HCT116 (cell line): ENCODE measurements at regions not wholly inside any gene's neighbourhood (a gene's known extent, or its start where the extent isn't known, plus 50 kb on each side); places are given as distances from the start of the nearest gene placed in this dataset.

Experiments used
- ATAC-seq: fragments of 200-7000 bp; cut with Tn5 transposase; 2 replicates; pipeline ENCODE4 v1.9.1; 2020; ENCODE audit warnings: mild to moderate bottlenecking, moderate library complexity
- BruUV-seq: library from RNA; stranded (reverse); fragments of 400-500 nt; replicated peaks from 2 replicates; lab custom pipeline; 2021; lab: Mats Ljungman, UMichigan
- CTCF ChIA-PET: fragments of 300-600 bp; sonication (Branson Sonifier 250); formaldehyde crosslinking; loops from one replicate; lab custom pipeline; 2021; ENCODE audit warnings: antibody characterized with exemption; lab: Charles Lee
- POLR2A ChIA-PET: fragments of 300-600, 350-600 bp; sonication (Branson Sonifier 250); formaldehyde crosslinking; loops from one replicate; lab custom pipeline; 2021; ENCODE audit warnings: antibody characterized with exemption; lab: Charles Lee
- RAD21 ChIA-PET, 2 experiments: fragments of 300-600 bp; sonication (Branson Sonifier 250); formaldehyde crosslinking; loops; one replicate each; lab custom pipeline; 2023; ENCODE audit warnings: low total read pairs in 2 of 2; ENCODE audit not compliant: uncharacterized antibody in 2 of 2, unreplicated experiment in 2 of 2, low non-redundant PET in 1 of 2; lab: Charles Lee
- DNase-seq: peaks from one replicate; pipeline ENCODE4 v3.0.0-alpha.2; 2010; ENCODE audit warnings: low read depth, low spot score
- H2AFZ ChIP-seq: fragments of 200-600 bp; shearing (Covaris generic), sonication (generic); 2 replicates; pipeline ENCODE4 v1.6.1; 2017; ENCODE audit warnings: low read depth, mixed run types, mixed read lengths, antibody characterized with exemption, low read length; ENCODE audit not compliant: poor library complexity, severe bottlenecking
- H3K27ac ChIP-seq: 2 replicates; pipeline ENCODE4 v1.5.1; 2012; ENCODE audit warnings: low read depth, low read length
- H3K27me3 ChIP-seq: fragments of 200-600 bp; sonication (generic); 2 replicates; pipeline ENCODE4 v1.6.1; 2016; ENCODE audit warnings: mixed run types, low read length, mixed read lengths; ENCODE audit not compliant: insufficient read depth
- H3K36me3 ChIP-seq, 2 experiments: fragments of 200-500 bp in 1 of 2; fragments of 200-600 bp in 1 of 2; sonication (Bioruptor generic) in 1 of 2; sonication (generic) in 1 of 2; 2 replicates each; pipeline versions ENCODE4 v1.5.1 to v1.6.1; 2014 to 2016; ENCODE audit warnings: low read length in 2 of 2, inconsistent platforms in 1 of 2, mixed read lengths in 1 of 2, mixed run types in 1 of 2; ENCODE audit not compliant: insufficient read depth in 2 of 2, control insufficient read depth in 1 of 2
- H3K4me1 ChIP-seq, 2 experiments: fragments of 200-600 bp in 1 of 2; sonication (generic) in 1 of 2; 2 replicates each; pipeline versions ENCODE4 v1.5.1 to v1.6.1; 2012 to 2017; ENCODE audit warnings: low read length in 2 of 2, inconsistent platforms in 1 of 2, mild to moderate bottlenecking in 1 of 2, mixed read lengths in 1 of 2, mixed run types in 1 of 2, moderate library complexity in 1 of 2; ENCODE audit not compliant: insufficient read depth in 2 of 2, control insufficient read depth in 1 of 2
- H3K4me2 ChIP-seq: fragments of 200-600 bp; sonication (generic); 2 replicates; pipeline ENCODE4 v1.6.1; 2017; ENCODE audit warnings: mixed run types, low read length, mixed read lengths
- H3K4me3 ChIP-seq, 2 experiments: fragments of 200-600 bp in 1 of 2; sonication (generic) in 1 of 2; replicated peaks in 1 of 2; 2 replicates each; pipeline ENCODE4 v1.5.1; 2011 to 2016; ENCODE audit warnings: low read length in 2 of 2, control low read depth in 1 of 2, low read depth in 1 of 2, mild to moderate bottlenecking in 1 of 2, mixed read lengths in 1 of 2, mixed run types in 1 of 2
- H3K79me2 ChIP-seq: fragments of 200-600 bp; sonication (generic); 2 replicates; pipeline ENCODE4 v1.6.1; 2017; ENCODE audit warnings: mild to moderate bottlenecking, mixed run types, low read length, moderate library complexity, mixed read lengths; ENCODE audit not compliant: insufficient read depth
- H3K9ac ChIP-seq: fragments of 200-600 bp; sonication (generic); 2 replicates; pipeline ENCODE4 v1.6.1; 2016; ENCODE audit warnings: low read length, mixed read lengths
- H3K9me2 ChIP-seq: fragments of 200-600 bp; sonication (generic), shearing (Covaris generic); 2 replicates; pipeline ENCODE4 v1.6.1; 2017; ENCODE audit warnings: mixed run types, mild to moderate bottlenecking, moderate library complexity; ENCODE audit not compliant: insufficient read depth
- H3K9me3 ChIP-seq, 2 experiments: fragments of 200-500 bp in 1 of 2; fragments of 200-600 bp in 1 of 2; sonication (Bioruptor generic) in 1 of 2; sonication (generic) in 1 of 2; 2 replicates each; pipeline ENCODE4 v1.6.1; 2014 to 2017; ENCODE audit warnings: low read length in 2 of 2, mixed read lengths in 2 of 2, inconsistent platforms in 1 of 2, low read depth in 1 of 2, mild to moderate bottlenecking in 1 of 2, mixed run types in 1 of 2, moderate library complexity in 1 of 2; ENCODE audit not compliant: control insufficient read depth in 1 of 2, insufficient read depth in 1 of 2
- H4K20me1 ChIP-seq: fragments of 200-600 bp; sonication (generic), shearing (Covaris generic); 2 replicates; pipeline ENCODE4 v1.6.1; 2017; ENCODE audit warnings: mixed run types, mild to moderate bottlenecking, moderate library complexity; ENCODE audit not compliant: insufficient read depth
- CBX3 ChIP-seq: IDR thresholded peaks from 2 replicates; pipeline ENCODE4 v1.6.1; 2012; ENCODE audit warnings: low read depth
- CTCF ChIP-seq, 3 experiments: fragments of 200-600 bp in 1 of 3; sonication (generic) in 1 of 3; IDR thresholded peaks in 2 of 3; conservative IDR thresholded peaks in 1 of 3; 2 replicates each; pipeline ENCODE4 v1.5.1; 2012 to 2017; ENCODE audit warnings: low read depth in 2 of 3, low read length in 2 of 3, antibody characterized with exemption in 1 of 3, borderline replicate concordance in 1 of 3, control low read depth in 1 of 3, mild to moderate bottlenecking in 1 of 3, mixed read lengths in 1 of 3, mixed run types in 1 of 3, moderate library complexity in 1 of 3; ENCODE audit not compliant: insufficient read depth in 1 of 3
- JUND ChIP-seq: IDR thresholded peaks from 2 replicates; pipeline ENCODE4 v1.6.1; 2012
- REST ChIP-seq: IDR thresholded peaks from 2 replicates; pipeline ENCODE4 v1.6.1; 2012; ENCODE audit warnings: low read depth
- intact Hi-C: fragments of 100-400 bp; cut with micrococcal nuclease; formaldehyde crosslinking; loops from 2 replicates; pipeline ENCODE4 v1.10.0; 2022

- intact Hi-C loops = no loop called here
- Histone ChIP-seq H4K20me1 (no peaks in the 10 kb centered on the region), H3K4me3 (no peak overlapping the region), H3K9me2 (no peaks in the 10 kb centered on the region), H3K36me3 (no peaks in the 10 kb centered on the region), H3K4me2 (no peak overlapping the region), H3K79me2 (no peaks in the 10 kb centered on the region), H3K9me3 (no peaks in the 10 kb centered on the region), H3K27me3 (no peaks in the 10 kb centered on the region), H3K4me1 (peaks cover 0 to 2% of the 10 kb centered on the region in 2 experiments; a peak in 2 of 4 replicates), H2AFZ (no peak overlapping the region), H3K9ac (no peak overlapping the region), H3K27ac (no peak overlapping the region)
- no TSS peak for BruUV-seq
- ChIA-PET CTCF (no interaction called here), RAD21 (no interaction called here), POLR2A (no interaction called here)
- DNase-seq = no peak
- TF ChIP-seq CBX3 (no peak), REST (no peak), CTCF (IDR thresholded peaks at IDR 0.05 in 2 of 3, conservative IDR thresholded peaks at IDR 0.05 in 1 of 3; ENCODE audit: borderline replicate concordance in 1 of 3, insufficient read depth in 1 of 3, low read depth in 2 of 3, low read length in 2 of 3) (no peak), JUND (peak; percentile 20; the same call in 1 of the 2 replicates)
- ATAC-seq = no peak
Measured at GRCh38 chr5:73286896-73287295, 113.9 kb downstream of the TMEM174 start.
